ENCODE measurements at regions not wholly inside any gene's neighbourhood (a gene's known extent, or its start where the extent isn't known, plus 50 kb on each side); places are given as distances from the start of the nearest gene placed in this dataset.

DNA sequence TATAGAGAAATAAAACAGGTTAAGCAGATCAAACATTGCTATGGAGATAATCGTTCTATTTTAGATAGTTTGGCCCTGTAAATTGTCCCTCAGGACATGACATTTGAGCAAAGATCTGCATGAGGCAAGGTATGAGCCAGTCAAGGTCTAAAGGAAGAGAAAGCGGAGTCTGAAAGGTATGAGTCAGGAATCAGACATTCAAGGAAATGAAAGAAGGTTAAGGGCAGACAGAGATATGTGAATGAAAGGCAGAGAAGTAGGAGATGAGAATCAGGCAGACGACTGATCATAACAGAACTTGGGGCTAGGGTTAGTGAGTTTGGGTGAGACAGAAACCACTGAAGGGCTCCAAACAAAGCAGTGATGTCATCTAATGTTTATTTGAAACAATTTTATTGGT is 775.8 kb downstream of the MAFB start:
- DNase-seq, result no peak

DNA sequence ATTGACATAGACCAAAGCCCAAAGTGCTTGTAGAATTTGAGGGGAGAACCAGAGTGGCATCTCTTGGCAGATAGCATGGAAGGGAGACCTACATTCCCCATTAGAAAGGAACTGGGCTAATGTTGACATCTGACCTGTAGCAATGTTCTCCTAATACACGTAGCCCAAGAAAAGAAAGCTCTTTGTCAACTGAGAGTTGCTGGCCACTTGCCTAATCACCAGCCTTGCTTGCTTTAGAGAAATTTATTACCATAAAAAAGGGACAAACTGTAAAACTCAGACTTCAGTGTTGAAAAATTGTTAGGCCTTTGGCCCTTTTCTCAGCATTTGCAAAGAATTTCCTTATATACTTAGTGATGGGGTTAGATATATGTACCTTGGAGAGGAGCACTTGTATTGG is 777.5 kb downstream of the MAFB start:
- DNase-seq, result no peak

DNA sequence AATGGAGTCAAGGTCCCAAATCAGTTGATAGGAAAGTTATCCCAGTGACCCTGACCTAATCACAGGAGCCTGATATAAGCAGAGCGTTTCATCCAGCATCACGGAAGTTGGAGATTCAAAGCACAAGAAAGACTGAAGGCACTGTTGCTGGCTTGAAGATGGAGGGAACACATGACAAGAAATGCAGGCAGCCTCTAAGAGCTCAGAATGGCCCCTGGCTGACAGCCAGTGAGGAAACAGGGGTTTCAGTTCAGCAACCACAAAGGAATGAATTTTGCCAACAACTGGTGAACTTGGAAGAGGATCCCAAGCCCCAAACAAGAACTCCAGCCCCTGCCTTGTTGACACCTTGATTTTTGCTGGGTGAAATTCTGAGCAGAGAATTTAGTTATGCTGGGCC is 778.5 kb downstream of the MAFB start:
- no peak for DNase-seq

DNA sequence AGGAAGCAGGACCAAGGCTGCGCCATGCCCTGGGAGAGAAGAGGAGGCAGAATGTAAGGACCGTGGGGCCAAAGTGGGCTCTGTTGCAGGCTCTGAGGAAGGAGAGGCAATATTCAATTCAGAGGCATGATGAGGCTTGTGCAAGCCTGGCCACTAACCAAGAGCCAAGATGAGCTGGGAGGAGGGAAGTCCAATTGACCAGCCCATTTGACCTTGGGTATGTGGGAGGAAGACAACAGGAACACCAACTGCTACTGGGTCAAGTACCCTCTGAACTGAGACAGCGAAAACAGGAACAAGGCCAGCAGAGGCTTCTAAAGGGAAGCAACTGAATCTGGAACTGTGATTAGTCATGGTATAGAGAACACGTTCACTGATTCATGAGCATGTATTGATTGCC is 779.6 kb downstream of the MAFB start:
- DNase-seq, result no peak

DNA sequence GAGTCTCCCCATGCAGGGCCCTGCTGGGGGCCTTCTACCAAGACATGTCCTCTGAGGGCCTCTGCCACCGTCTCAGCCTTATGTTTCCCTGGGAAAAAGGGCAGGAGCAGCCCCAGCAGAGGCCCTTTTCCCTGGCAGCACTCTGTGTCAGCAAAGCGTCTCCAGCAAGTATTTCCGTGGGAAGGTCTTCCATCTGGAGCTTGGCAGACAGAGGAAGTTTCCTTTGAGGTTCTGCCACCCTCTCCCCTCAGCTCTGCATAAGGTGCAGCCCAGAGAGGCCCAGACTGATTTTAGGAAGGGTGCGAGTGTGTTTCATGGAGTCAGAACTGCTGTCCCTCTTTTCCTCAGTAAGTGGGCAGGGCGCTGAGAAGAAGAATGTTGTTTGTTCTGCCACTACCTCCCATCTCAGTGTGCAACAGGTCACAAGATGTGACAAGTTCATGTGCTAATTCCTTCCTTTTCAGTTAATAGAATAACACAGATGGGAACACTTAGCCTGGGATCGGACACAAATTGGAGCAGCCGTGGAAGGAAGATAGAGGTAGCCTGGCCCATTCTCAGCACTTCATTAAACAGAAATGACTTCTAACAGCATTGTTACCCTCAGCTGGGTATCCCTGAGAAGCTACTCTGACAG is 784.4 kb downstream of the MAFB start:
- DNase-seq, result no peak

DNA sequence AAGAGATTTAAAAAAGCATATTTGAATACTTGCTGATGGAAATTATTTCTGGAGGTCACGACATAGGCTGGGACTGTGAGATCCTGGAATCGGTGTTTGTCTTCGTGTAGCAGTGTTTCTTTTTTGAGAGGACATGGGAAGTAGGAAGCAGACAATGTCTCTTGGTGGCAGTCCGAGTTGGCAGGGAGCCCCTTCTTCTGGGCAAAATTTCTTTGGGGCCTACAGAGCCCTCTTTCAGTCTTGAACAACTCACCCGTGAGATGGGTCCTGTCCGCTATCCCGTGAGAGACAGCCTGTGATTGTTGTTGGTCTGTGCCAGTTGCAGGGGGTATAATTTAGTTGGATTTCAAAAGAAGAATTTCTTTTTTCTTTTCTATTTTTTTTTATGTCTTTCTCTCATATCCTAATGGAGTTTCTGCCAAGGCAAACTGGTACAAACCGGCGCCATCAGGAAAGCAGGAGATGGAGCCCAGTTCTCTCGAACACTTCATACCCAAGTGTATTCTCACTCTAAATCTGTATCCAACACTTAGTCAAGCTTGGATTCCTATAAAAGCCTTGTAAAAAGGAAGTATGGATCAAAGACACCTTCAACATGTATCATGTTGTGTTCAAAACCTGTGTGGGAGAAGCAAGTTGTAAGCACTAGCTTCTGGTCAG is 785.1 kb downstream of the MAFB start:
- DNase-seq, result no peak

DNA sequence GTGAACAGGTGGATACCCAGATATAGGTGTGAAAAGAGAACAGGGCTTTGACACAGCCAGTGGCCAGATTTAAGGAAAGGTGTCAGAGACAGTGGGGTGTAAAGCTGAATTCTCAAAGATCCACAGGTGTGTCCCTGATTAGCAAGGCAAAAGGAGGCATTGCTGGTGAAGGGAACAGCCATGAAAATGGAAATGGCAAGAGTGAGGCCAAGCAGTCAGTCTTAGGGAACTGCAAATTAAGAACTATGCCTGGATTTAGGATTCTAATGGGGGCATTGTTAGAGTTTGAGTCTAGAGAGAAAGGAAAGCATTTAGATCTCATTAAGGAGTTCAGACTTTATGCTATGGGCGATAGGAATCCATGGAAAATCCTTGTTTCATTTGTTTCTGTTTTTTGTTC is 789.2 kb downstream of the MAFB start:
- DNase-seq, result no peak

DNA sequence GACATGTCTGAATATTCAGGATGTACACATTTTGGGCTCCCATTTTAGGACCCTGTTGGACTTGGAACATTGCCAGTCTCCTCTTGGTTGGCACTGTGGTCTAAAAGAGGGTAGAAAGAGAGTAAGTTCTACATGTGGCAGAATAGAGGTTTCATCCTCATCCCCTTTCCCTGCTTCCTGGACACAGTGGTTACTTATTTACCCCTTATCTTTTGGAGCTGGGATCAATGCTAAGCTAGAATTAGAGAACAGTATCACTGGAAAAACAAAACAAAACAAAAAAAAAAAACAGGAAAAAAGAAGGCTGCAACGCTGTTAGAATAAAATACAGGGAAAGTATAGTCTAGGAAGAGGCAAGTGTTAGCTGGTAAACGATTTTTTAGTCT is 790.6 kb downstream of the MAFB start:
- DNase-seq, result no peak

DNA sequence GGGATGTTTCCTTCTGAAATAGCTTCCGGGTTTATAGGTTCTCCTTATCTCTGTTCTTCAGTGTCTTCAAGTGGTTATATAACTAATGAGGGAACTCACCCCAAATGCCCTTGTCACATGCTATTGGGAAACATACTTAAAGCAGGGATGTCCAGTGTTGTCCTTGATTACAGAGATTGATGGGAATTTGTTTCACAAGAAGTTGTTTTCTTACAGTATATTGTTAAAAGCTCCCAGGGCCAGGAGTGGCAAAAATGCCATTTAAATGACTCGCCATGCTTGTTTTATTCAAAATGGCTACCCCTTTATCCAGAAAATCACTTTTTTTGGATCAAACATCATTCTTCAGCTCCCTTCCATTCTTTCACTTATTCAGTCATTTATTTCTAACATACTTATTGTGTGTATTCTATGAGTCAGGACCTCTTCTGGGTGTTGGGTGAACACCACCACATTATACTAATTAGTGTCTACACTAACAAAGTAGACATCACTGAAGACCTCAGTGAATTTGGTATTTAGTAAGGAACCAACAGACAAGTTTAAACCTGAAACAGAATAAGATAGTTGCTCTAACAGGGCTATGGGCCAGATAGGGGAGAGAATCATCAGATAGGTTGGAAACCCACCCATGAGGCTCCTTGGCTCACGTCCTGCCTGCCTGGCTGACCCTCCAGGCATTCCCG is 791.1 kb downstream of the MAFB start:
- no peak for DNase-seq

DNA sequence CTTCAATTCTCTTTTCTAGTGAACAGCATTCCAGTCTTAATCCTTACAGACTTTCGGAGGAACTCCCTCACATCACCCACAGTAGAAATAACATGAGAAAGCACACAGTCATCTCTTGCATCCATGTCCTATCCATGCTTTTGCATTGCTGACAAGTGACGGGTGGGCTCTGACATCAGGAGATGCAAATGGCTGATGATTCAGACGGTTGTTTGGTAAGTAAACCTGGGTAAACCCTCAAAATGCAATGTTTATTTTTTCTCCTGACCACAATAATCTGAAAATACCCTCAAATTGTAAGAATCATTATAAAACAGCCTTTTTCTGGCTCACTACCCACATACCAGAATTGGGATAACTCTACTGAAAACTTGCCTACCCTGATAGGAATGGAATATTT is 792.0 kb downstream of the MAFB start:
- no peak for DNase-seq

DNA sequence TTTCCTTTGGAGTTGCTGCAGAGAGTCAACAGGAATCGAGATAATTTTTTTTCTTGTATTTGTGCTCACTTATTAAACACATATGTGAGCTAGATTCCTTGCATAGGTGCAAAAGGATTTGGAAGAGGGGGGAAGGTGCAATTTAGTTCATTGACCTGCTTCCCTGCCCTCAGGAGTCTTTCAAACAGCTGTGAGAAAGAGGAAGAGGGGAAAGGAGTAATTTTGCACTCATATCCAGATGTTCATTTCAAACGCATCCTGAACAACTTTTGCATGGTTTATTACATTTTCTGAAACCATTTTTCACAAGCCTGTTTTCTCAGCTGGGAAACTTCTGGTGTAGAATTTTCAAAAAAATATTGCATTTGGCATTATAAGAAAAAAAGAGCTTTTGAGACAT is 795.0 kb downstream of the MAFB start:
- no peak for DNase-seq

DNA sequence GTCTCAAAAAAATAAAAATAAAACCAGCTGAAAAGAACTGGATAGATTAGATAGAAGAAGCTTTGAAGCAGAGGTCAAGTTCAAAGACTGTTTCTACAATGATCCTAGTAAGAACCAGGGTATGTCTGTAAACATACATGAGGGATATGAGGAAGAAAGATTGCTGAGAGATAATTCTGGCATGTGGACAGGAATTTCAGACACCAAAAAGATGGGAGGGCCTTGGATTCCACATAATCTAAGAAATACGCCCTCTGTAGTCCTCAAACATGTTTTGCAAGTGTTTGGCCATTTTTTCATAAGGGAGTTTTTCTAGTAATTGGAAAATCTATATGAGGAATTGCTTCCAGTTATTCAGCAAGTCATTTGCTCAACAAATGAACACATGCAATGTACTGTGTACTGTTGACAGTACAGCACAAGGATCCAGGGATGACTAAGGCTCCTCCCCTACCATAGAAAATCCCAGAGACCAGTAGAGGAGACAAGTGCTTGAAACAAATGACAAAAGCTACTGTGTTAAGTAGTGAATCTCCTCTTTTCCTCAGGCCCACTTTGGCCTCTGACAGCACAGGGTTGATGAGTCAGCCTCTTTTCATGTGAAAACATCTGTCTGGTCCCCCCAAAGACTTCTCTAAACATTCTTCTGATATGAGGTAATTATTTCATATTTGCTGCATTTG is 795.9 kb downstream of the MAFB start:
- DNase-seq, result no peak

DNA sequence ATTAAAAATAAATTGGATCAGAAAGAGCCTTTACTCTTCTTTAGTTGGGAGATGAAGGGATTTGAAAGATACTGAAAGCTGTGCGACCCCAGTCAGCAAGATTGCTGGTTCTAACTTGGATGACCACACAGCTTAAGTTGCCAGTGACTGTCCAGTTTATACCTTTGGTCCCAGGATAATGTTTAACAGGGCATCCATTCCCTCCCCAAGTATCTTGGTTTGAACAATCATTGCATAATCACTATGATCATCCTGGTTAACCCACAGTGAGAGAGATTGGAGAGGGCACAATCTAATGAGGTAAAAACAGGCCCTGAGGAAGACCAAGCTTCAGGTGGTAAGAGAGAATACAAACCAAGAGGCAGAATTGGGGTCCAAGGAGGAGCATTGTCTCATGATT is 798.3 kb downstream of the MAFB start:
- no peak for DNase-seq

DNA sequence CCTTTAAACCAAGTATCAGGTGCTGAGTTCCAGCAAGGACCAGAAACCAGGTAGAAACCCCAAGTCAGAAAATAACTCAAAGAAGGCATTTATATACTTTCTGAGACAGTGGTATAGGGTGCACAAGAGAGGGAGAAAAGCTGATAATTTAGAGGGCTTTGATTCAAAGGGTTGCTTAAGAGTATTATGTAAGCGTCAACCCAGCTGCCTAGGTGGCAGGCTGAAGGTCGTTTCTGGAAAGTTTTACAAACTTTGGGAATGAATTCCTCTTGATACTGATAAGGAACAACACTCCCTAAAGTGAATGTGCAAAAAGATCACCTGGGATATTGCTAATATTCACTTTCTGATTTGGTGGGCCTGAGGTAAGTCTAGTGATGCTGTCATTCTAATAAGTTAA is 800.7 kb downstream of the MAFB start:
- no peak for DNase-seq

DNA sequence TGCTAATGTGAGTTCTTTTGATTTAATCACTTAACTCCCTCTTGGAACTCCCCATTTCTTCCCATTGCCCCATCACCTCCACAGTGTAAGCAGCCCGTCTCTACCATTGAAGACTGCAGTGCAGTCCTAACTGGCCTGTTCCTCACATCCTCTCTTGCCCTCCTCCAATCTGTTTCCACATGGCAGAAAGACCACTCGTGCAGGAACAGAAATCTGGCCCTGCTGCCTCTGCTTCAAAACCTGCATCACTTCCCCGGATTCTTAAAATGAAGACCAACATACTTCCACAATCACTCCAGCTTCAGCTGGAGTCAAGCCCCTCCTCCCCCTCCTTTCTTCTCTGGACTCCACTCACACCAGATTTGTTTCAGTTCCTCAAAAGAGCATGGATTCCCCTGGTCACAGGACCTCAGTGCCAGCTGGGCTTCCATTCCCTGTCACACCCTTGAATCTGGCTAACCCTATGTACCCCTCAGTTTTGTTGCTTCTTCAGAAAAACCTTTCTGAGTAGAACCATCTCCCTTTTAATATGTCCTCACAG is 802.3 kb downstream of the MAFB start:
- DNase-seq, result no peak

DNA sequence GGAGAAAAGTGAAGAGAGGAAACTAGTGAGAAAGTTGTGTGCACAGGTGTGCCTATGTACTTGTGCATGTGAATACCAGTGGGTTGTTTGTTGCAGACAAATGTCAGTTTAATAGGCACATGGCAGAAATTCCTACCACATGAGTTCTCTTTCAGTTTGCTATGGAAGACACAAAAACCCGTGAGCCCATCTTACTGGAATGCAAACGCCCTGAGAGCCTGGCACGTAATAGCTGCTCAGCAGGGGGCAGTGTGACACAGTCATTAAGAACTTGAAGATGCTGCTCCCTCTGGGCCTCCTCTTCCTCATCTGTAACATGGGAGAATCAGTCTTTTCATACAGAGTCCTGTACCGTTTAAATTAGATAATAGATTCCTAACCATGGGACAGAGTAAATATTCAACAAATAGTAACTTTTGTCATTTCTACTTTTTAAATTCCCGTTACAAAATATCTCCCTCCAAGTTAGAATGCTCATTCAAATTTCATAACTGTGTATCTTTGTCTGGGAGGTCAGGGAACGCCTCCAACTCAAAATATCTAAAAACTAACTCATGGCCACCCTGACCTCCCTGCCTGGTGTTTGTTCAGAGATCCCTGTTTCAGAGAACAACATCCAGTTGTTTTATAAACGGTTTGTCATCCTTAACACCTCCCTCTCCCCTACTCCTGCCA is 802.9 kb downstream of the MAFB start:
- DNase-seq, result no peak

DNA sequence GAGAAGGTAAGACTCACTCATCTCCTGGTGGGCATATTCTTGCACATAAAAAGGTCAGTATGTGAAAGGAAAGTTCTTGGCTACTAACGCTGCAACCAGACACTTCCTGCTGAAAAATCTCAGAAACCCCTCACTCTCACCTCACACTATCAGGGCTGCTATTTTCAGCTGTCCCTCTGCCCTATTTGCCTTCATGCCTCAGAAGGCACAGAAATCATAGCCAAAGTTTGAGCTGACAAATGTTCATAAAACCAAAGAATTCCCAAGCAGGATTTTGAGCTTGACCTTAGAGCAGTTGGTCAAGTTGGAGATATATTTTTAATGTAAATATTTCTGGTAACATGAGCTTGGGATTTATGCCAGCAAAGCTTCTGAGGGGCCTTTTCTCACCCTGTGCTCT is 806.2 kb downstream of the MAFB start:
- DNase-seq, result no peak

DNA sequence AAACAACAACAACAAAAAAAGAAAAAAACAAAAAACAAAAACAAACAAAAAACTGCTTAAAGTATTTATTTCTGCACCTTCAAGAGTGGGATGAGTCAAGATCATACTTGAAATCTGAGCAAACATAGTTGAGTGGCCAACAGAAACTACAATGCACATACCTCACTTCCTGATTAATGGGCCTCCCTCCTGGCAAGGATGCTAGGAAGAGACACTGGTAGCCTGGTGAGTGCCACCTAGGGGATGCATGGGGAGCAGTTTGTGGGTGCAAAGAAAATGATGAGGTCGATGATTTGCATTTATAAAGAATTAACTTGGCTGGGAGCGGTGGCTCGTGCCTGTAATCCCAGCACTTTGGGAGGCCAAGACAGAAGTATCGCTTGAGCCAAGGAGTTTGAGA is 808.1 kb downstream of the MAFB start:
- no peak for DNase-seq

DNA sequence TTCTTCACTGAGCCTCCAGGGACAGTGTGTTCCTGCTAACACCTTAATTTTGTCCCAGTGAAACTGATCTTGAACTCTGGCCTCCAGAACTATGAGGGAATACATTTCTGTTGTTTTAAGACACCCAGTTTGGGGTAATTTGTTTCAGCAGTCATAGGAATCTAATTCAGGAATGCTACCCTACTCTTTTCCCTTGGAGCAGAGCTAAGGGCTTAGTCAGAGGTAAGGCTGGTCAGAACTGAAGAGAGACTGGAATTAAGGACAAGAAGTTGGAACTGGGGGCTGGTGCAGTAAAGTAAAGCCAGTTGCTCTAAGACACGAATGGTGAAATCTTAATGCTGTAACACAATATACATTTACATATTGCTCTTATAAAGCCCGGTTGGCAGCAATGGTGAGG is 809.7 kb downstream of the MAFB start:
- no peak for DNase-seq

DNA sequence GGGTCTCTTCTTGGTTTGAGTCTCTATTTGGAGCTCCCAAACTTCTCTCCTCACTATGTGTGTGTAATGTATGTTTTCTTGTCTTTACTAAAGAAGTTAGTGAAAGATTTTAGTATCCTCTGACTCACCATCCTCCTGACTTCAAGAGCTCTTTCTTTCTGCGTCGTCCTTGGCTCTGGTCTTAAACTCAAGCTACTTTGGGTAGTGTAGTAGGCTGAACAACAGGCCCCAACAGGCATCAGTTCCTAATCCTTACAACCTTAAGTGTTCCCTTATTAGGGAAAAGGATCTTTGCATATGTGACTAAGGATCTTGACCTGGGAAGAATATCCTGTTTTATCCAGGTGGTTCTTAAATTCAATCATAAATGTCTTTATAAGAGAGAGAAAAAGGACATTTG is 810.2 kb downstream of the MAFB start:
- DNase-seq, result no peak

DNA sequence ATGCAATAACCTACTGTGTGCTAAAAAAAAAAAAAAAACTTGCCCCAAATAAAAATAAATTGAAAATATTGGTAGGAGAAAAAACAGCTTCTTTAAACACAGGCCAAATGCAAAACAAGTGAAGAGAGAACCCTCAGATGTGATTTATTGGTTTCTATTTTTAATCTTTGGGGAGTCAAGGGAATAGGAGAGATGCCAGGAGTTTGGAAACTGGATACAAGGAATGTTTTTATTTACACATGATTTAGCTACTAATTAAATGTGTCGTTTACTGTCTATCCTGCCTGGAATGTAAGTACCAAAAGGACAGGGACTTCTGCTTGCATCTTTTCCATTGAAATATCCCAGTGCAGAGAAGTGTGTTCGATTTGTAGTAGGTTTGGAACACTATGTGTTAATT is 810.7 kb downstream of the MAFB start:
- no peak for DNase-seq

DNA sequence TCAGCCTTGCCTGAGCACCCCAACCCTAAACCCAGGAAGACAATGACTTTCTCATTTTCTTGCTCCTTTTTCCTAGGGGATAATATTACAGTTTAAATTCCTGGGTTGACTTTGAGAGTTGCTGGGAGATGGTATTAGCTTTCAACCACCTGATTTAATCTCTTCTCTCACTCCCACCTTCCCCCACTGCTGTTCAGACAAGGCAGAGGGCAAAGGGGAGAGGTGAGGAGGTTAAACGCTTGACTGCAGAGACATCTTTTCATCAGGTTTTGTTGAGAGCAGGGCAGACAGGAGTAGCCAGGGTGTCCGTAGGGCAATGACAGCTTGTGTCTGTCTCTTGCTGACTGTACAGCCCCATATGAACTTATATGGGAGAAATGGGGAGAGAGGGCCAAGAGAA is 811.2 kb downstream of the MAFB start:
- DNase-seq, result no peak
